Neutrophil (primary cell): ENCODE measurements at regions not wholly inside any gene's neighbourhood (a gene's known extent, or its start where the extent isn't known, plus 50 kb on each side); places are given as distances from the start of the nearest gene placed in this dataset.
"Not testable (repeated sequence)": the region's sequence is repeated elsewhere in the genome, so short reads cannot be mapped to it uniquely, and the experiment has no call there.

Experiments
- H3K27ac ChIP-seq: fragments of 200-600 bp; sonication (generic); 2 replicates; pipeline ENCODE4 v1.5.1; 2016; ENCODE audit warnings: mild to moderate bottlenecking, moderate library complexity
- H3K27me3 ChIP-seq: fragments of 200-600 bp; sonication (generic); 2 replicates; pipeline ENCODE4 v1.6.0; 2016; ENCODE audit warnings: mild to moderate bottlenecking
- H3K36me3 ChIP-seq: fragments of 200-600 bp; sonication (generic); 2 replicates; pipeline ENCODE4 v1.5.1; 2017
- H3K4me1 ChIP-seq, 2 experiments: fragments of 200-600 bp in 1 of 2; sonication (generic) in 1 of 2; 1 replicate in 1 of 2; 2 replicates in 1 of 2; pipeline versions ENCODE4 v1.5.1 to v1.6.1; 2013 to 2016; ENCODE audit warnings: low read depth in 1 of 2, low read length in 1 of 2, mild to moderate bottlenecking in 1 of 2, moderate library complexity in 1 of 2; ENCODE audit not compliant: control insufficient read depth in 1 of 2, insufficient read depth in 1 of 2
- H3K4me3 ChIP-seq, 2 experiments: fragments of 200-600 bp in 1 of 2; sonication (generic) in 1 of 2; 1 replicate in 1 of 2; 2 replicates in 1 of 2; pipeline ENCODE4 v1.5.1; 2013 to 2016; ENCODE audit warnings: low read depth in 1 of 2, low read length in 1 of 2, mild to moderate bottlenecking in 1 of 2, moderate library complexity in 1 of 2
- H3K9me3 ChIP-seq: fragments of 200-600 bp; sonication (generic); 2 replicates; pipeline ENCODE4 v1.5.1; 2016
- TF ChIP-seq, protein P1 (sequence below): fragments of 200-600 bp; sonication (generic); IDR thresholded peaks from 2 replicates; pipeline ENCODE4 v1.5.1; 2016; ENCODE audit warnings: antibody characterized with exemption

GRCh38 chr11:116033931-116034553, 529.8 kb upstream of the CADM1 start:
- no peak overlapping the region for H3K27ac ChIP-seq

DNA sequence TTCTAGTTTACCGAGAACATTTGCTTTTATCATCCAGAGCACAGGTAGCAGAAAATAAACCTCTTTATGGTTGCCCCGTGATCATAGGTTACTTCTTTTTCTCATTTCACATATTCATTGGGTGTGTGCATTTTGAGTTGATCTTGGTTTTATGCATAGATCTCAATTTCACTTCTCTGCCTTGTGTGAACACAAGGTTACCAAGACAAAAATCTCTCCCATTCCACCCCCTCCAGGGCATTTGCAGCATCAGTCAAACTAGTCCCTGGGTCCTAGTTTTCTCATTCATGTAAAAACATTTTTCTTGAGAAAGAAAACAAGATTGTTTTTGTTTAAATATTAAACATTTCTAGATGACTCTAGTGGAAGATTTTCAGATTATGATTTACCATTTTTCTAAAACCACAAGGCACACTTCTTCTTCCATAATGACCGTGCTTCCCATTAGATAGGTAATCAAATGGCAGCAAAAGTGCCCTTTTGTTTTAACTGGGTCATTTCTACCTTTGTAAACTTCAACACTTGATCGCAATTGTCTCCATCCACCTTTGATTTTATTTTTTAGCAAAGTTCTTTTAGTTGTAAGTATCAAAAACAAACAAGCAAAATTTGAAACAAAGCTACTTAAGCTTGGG, 526.6 kb upstream of the CADM1 start:
- H3K4me3 ChIP-seq: no peak overlapping the region
- no peaks in the 10 kb centered on the region for H3K27me3 ChIP-seq
- H3K27ac ChIP-seq: no peak overlapping the region
- H3K9me3 ChIP-seq: no peaks in the 10 kb centered on the region
- H3K36me3 ChIP-seq: no peaks in the 10 kb centered on the region
- no peaks in the 10 kb centered on the region for H3K4me1 ChIP-seq
- TF ChIP-seq, protein P1, sequence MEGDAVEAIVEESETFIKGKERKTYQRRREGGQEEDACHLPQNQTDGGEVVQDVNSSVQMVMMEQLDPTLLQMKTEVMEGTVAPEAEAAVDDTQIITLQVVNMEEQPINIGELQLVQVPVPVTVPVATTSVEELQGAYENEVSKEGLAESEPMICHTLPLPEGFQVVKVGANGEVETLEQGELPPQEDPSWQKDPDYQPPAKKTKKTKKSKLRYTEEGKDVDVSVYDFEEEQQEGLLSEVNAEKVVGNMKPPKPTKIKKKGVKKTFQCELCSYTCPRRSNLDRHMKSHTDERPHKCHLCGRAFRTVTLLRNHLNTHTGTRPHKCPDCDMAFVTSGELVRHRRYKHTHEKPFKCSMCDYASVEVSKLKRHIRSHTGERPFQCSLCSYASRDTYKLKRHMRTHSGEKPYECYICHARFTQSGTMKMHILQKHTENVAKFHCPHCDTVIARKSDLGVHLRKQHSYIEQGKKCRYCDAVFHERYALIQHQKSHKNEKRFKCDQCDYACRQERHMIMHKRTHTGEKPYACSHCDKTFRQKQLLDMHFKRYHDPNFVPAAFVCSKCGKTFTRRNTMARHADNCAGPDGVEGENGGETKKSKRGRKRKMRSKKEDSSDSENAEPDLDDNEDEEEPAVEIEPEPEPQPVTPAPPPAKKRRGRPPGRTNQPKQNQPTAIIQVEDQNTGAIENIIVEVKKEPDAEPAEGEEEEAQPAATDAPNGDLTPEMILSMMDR: no peak

More at GRCh38 chr11:116033931-116034553, 529.8 kb upstream of the CADM1 start:
- no peaks in the 10 kb centered on the region for H3K9me3 ChIP-seq
- no peaks in the 10 kb centered on the region for H3K36me3 ChIP-seq
- TF ChIP-seq, protein P1: no peak
- no peaks in the 10 kb centered on the region for H3K4me1 ChIP-seq
- H3K4me3 ChIP-seq: no peak overlapping the region
- no peaks in the 10 kb centered on the region for H3K27me3 ChIP-seq

GRCh38 chr11:116028506-116028905, 524.3 kb upstream of the CADM1 start:
- not testable (repeated sequence) for H3K4me3 ChIP-seq, H3K27me3 ChIP-seq, H3K27ac ChIP-seq, H3K4me1 ChIP-seq, H3K9me3 ChIP-seq, H3K36me3 ChIP-seq

DNA sequence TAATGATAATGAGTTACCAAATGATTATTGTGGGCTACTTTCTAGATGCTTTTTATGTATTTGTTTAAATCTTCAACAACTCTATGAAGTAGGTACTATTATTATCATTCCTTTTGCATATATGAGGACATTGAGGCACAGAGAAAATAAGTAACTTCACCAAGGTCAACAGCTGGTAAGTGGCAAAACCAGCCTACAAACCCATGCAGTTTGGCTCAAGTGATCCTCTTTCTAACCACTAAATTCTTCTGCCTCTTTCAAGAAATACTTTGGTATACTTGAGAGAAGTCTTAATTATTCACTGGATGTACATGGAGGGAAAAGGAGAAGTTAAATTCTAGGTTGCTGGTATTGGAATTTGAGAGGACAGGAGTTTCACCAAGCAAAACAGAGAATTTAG, 495.2 kb upstream of the CADM1 start:
- Histone ChIP-seq H3K9me3 (no peaks in the 10 kb centered on the region), H3K4me3 (no peak overlapping the region), H3K27ac (no peak overlapping the region), H3K36me3 (no peaks in the 10 kb centered on the region), H3K4me1 (no peaks in the 10 kb centered on the region), H3K27me3 (no peaks in the 10 kb centered on the region)
- TF ChIP-seq, protein P1: no peak

GRCh38 chr11:115996808-115997188, 492.6 kb upstream of the CADM1 start:
- no peak overlapping the region for H3K4me3 ChIP-seq
- no peak overlapping the region for H3K27ac ChIP-seq
- H3K27me3 ChIP-seq: no peaks in the 10 kb centered on the region
- no peaks in the 10 kb centered on the region for H3K4me1 ChIP-seq
- TF ChIP-seq, protein P1: no peak
- H3K9me3 ChIP-seq: no peaks in the 10 kb centered on the region
- H3K36me3 ChIP-seq: no peaks in the 10 kb centered on the region

DNA sequence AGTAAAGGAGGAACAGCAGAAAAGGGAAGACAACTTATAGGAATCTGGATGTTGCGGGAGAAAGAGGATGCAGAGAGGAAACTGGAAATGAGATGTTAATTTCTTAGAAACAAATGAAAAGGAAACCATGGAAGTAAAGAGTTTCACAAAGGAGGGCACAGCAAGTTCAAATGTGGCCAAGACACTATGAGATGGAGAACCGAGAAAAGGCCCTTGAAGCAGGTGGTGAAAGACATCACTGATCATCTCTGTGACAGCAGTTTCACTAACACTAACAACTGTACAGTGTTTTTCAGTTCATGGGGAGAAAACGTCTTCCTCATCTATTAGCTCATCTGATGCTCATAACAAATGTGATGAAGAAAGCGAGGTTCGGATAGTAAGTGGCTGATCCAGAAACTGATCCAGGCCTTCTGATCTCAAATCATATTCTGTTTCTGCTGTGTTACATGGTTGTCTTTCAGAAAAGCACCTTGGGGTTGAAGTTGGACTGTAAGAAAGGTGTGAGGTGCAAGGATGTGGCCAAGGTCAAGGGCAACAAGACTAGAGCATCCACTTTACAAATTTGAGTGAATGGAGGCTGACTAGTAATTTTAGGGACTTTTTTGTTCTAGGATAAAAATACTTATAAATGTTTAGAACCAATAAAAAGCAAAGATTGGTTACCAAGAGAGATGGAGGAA, 492.1 kb upstream of the CADM1 start:
- no peak overlapping the region for H3K4me3 ChIP-seq
- H3K27ac ChIP-seq: no peak overlapping the region
- TF ChIP-seq, protein P1: no peak
- no peaks in the 10 kb centered on the region for H3K36me3 ChIP-seq
- H3K4me1 ChIP-seq: no peaks in the 10 kb centered on the region
- no peaks in the 10 kb centered on the region for H3K27me3 ChIP-seq
- no peaks in the 10 kb centered on the region for H3K9me3 ChIP-seq
